ENCODE measurements at regions not wholly inside any gene's neighbourhood (a gene's known extent, or its start where the extent isn't known, plus 50 kb on each side); places are given as distances from the start of the nearest gene placed in this dataset.

GRCh38 chr7:125098377-125098970 is 168.8 kb upstream of the POT1 start:
- H3K4me3 ChIP-seq (replicated peaks in 1 of 3; ENCODE audit: low read depth in 2 of 3, low read length in 3 of 3), result no peak overlapping the region
- Mint-ChIP-seq H3K27ac (no peak overlapping the region), H3K36me3 (no peaks in the 10 kb centered on the region), H3K9me3 (peaks cover 0 to 3% (median 0%) of the 10 kb centered on the region in 7 donors), H3K4me1 (no peaks in the 10 kb centered on the region), H3K27me3 (ENCODE audit: low read depth in 3 of 3) (no peaks in the 10 kb centered on the region), H3K4me3 (no peak overlapping the region)
- TF ChIP-seq CTCF (IDR thresholded peaks at IDR 0.05), result no peak
- H3K36me3 ChIP-seq (replicated peaks in 1 of 2; ENCODE audit: control insufficient read depth in 1 of 2, insufficient read depth in 2 of 2, low read length in 2 of 2), result no peaks in the 10 kb centered on the region
- WGBS (ENCODE audit: insufficient coverage), result no CpG with 5 or more reads among the region's 1 CpG
- no peaks in the 10 kb centered on the region for H3K27me3 ChIP-seq (ENCODE audit: control insufficient read depth in 2 of 2, insufficient read depth in 2 of 2, low read length in 2 of 2)
- no peak overlapping the region for H3K4me2 ChIP-seq (replicated peaks; ENCODE audit: extremely low read depth, low read length, poor library complexity, severe bottlenecking)
- no peaks in the 10 kb centered on the region for H3K4me1 ChIP-seq (ENCODE audit: control insufficient read depth in 1 of 2, insufficient read depth in 2 of 2, low read length in 2 of 2)
- peaks cover 0 to 3% of the 10 kb centered on the region in 2 donors for H3K9me3 ChIP-seq (replicated peaks in 1 of 2; ENCODE audit: control insufficient read depth in 1 of 2, insufficient read depth in 1 of 2, low read length in 2 of 2)
- no peak for DNase-seq
- H3K9ac ChIP-seq (ENCODE audit: insufficient read depth, low read length, poor library complexity, severe bottlenecking), result no peak overlapping the region
- H4K20me1 ChIP-seq (ENCODE audit: insufficient read depth, low read length), result no peaks in the 10 kb centered on the region
- H3K27ac ChIP-seq (ENCODE audit: low read depth in 1 of 2, low read length in 2 of 2), result no peak overlapping the region
- no peak overlapping the region for H2AFZ ChIP-seq (ENCODE audit: insufficient read depth, low read depth, low read length, poor library complexity, severe bottlenecking)
- intact Hi-C loops (cut with micrococcal nuclease), result no loop called here
- H3K79me2 ChIP-seq (ENCODE audit: insufficient read depth, low read length), result no peaks in the 10 kb centered on the region

DNA sequence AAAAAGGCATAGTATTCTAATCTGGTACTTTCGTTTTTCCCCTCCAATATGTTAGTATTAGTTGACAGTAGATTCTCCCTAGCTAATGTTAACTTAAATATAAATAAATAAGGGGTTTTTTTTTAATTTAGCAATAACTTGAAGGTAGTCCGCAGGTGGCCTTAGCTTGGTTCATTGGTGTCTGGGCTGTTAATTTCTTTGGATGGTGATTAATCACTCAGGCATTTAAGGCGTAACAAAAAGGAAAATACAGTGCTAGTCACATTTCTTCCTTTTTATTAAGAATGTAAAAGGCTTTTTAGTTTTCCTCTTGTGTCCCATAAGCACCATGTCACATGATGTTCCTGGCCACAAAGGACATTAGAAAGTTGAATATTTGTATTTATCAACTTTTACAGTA is 161.0 kb upstream of the POT1 start:
- WGBS (ENCODE audit: insufficient coverage), result no CpG with 5 or more reads among the region's 3 CpGs
- Histone ChIP-seq H3K9ac (ENCODE audit: insufficient read depth, low read length, poor library complexity, severe bottlenecking) (no peak overlapping the region), H3K36me3 (replicated peaks in 1 of 2; ENCODE audit: control insufficient read depth in 1 of 2, insufficient read depth in 2 of 2, low read length in 2 of 2) (no peaks in the 10 kb centered on the region), H2AFZ (ENCODE audit: insufficient read depth, low read depth, low read length, poor library complexity, severe bottlenecking) (no peak overlapping the region), H3K4me1 (ENCODE audit: control insufficient read depth in 1 of 2, insufficient read depth in 2 of 2, low read length in 2 of 2) (no peaks in the 10 kb centered on the region), H3K79me2 (ENCODE audit: insufficient read depth, low read length) (no peaks in the 10 kb centered on the region), H4K20me1 (ENCODE audit: insufficient read depth, low read length) (no peaks in the 10 kb centered on the region), H3K9me3 (replicated peaks in 1 of 2; ENCODE audit: control insufficient read depth in 1 of 2, insufficient read depth in 1 of 2, low read length in 2 of 2) (no peaks in the 10 kb centered on the region), H3K27ac (ENCODE audit: low read depth in 1 of 2, low read length in 2 of 2) (no peak overlapping the region), H3K4me3 (replicated peaks in 1 of 3; ENCODE audit: low read depth in 2 of 3, low read length in 3 of 3) (no peak overlapping the region), H3K4me2 (replicated peaks; ENCODE audit: extremely low read depth, low read length, poor library complexity, severe bottlenecking) (no peak overlapping the region), H3K27me3 (ENCODE audit: control insufficient read depth in 2 of 2, insufficient read depth in 2 of 2, low read length in 2 of 2) (no peaks in the 10 kb centered on the region)
- Mint-ChIP-seq H3K36me3 (no peaks in the 10 kb centered on the region), H3K4me1 (no peaks in the 10 kb centered on the region), H3K27me3 (ENCODE audit: low read depth in 3 of 3) (no peaks in the 10 kb centered on the region), H3K27ac (no peak overlapping the region), H3K9me3 (peaks cover 0 to 3% (median 0%) of the 10 kb centered on the region in 7 donors), H3K4me3 (no peak overlapping the region)
- TF ChIP-seq CTCF (IDR thresholded peaks at IDR 0.05), result no peak
- intact Hi-C loops (cut with micrococcal nuclease), result no loop called here
- no peak for DNase-seq

Data from CD14-positive monocyte (primary cell).